B cell (primary cell): ENCODE measurements at regions not wholly inside any gene's neighbourhood (a gene's known extent, or its start where the extent isn't known, plus 50 kb on each side); places are given as distances from the start of the nearest gene placed in this dataset.

Experiments used
- CTCF ChIP-seq: fragments of 200-600 bp; IDR thresholded peaks from one replicate; pipeline ENCODE4 v1.8.0; 2022; ENCODE audit warnings: antibody characterized with exemption, mild to moderate bottlenecking
- EZH2 ChIP-seq: IDR thresholded peaks from 2 replicates; pipeline ENCODE4 v1.6.1; 2012; ENCODE audit warnings: borderline replicate concordance, low read depth, mild to moderate bottlenecking, moderate library complexity, low read length; ENCODE audit not compliant: insufficient read depth, poor library complexity, severe bottlenecking

- TF ChIP-seq EZH2 (no peak), CTCF (no peak)
These were observed 529.1 kb upstream of the CITED2 start for GRCh38 chr6:139903411-139904157.
